ENCODE measurements at regions not wholly inside any gene's neighbourhood (a gene's known extent, or its start where the extent isn't known, plus 50 kb on each side); places are given as distances from the start of the nearest gene placed in this dataset.

GRCh38 chr2:16003809-16004208 lies 63.5 kb downstream of the MYCN start:
- DNase-seq (ENCODE audit: low read depth), result no peak

GRCh38 chr2:16003152-16003551 lies 62.8 kb downstream of the MYCN start:
- DNase-seq (ENCODE audit: low read depth), result no peak

GRCh38 chr2:16002575-16002974 lies 62.2 kb downstream of the MYCN start:
- no peak for DNase-seq (ENCODE audit: low read depth)

GRCh38 chr2:16002144-16002543 lies 61.8 kb downstream of the MYCN start:
- DNase-seq (ENCODE audit: low read depth), result no peak

DNA sequence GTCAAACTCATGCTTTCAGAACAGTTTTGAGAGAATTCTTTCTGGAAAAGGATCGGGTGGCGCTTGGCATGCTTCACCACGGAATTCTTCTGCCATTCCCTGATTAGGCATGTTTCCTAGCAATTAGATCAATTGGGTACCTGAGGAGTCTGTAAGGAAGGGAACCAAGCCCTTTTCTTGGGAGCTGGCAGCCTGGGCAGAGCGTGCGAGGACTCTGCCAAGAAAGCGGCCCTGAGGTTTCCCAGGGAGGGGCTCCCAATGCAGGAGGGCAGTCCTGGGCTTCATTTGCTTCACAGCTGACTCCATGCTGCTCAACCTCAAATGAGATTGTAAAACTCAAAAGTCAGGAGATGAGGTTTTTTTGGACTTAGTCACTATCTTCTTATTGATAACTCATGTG lies 60.3 kb downstream of the MYCN start:
- DNase-seq (ENCODE audit: low read depth), result no peak

DNA sequence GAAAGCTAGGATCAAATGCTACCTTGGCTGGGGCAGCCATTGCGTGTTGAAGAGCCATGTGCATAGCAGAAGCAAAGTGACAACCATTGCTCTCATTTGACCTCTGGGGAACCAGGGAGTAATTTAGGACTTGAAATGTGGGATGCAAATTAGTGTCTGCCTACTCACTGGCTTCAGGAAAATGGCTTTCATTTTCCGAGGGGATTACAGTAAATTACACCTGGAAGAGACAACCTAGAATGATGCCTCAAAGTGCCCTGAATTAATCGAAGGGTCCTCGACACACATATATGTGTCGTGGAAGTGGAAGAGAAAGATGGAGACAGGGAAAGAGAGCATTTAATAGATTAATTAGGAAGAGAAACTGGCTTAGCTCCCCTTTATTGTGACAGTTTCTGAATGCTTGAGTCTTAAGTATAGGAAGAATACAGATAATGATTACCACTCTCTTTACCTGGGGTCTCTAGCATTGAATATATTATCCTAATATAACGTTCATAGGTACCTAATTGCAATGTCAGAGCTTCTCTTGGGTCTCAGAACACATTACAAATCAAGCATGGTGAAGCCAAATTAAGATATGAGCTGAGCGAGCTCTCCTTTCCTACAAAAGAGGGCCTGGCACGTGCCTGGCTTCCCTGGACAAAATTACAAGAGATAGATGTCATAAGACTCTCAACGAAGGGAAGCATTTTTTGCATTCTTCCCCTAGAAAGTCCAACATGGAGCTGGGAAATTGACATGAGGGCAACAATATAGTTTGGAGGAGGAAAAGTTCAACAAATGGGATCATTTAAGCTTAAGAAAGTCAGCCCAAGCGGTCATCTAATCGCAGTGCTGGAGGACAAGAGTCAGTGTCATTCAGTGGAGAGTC lies 59.5 kb downstream of the MYCN start:
- DNase-seq (ENCODE audit: low read depth), result no peak

GRCh38 chr2:15997728-15998280 lies 57.5 kb downstream of the MYCN start:
- DNase-seq (ENCODE audit: low read depth), result no peak

GRCh38 chr2:15996536-15997423 lies 56.4 kb downstream of the MYCN start:
- DNase-seq (ENCODE audit: low read depth), result no peak
